Epidermal melanocyte (primary cell): ENCODE measurements at regions not wholly inside any gene's neighbourhood (a gene's known extent, or its start where the extent isn't known, plus 50 kb on each side); places are given as distances from the start of the nearest gene placed in this dataset.
"Not testable (repeated sequence)": the region's sequence is repeated elsewhere in the genome, so short reads cannot be mapped to it uniquely, and the experiment has no call there.

Experiments used
- DNase-seq: peaks from one replicate; pipeline ENCODE4 v3.0.0; 2011; ENCODE audit warnings: low spot score; ENCODE audit not compliant: insufficient read length

- DNase-seq = no peak
These were observed 488.7 kb upstream of the MEF2C start for GRCh38 chr5:89371646-89372045.

GRCh38 chr5:89359046-89359445, 476.1 kb upstream of the MEF2C start:
- DNase-seq = no peak

DNA sequence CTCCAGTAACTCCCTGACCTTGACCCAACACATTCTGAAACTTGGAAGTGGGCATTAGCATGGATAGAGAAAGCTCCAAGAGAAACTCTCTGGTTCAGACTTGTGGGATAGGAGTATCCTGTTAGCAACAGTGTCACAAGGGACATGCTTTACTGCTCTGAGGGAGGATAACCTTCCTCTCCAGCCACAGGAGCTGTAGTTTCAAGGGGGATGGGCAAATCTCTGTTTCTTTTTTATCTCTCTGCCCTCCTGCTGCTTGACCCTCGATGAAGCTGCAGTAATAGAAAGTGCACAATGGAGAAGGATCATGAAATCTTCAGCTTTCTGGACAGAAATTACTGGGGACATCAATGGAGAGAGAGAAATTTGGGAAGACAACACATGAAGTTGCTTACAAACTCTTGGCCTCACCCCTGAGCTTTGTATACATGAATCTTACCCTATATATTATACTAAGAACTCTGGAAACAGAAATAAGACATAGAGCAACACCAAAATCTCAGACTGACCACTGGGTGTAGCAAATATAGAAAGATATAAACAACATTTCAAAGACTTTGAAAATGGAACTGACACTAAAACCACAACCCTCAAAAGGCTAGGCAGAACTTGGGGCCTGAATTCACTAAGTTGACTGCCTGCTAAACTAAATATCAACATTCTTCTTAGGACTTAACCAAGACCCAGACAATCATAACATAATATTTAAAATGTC, 471.0 kb upstream of the MEF2C start:
- no peak for DNase-seq

DNA sequence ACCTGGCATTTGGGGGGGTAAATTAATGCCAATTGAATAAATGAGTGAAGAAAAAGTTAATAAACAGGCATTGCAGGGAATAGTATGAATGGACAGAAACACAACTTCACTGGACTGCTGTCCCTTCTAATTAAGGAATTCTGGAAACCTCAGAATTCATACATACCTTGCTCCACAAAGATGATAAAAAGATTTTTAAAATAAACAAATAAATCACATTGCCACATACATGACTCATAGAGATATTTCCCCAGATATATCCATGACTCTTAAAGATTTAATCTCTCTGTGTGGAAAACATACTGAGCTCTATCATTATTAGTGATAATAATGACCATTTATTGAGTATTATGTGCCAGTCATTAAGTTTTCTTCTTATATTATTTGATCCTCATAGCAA, 469.0 kb upstream of the MEF2C start:
- DNase-seq = no peak

GRCh38 chr5:89351222-89351621, 468.2 kb upstream of the MEF2C start:
- DNase-seq = no peak

DNA sequence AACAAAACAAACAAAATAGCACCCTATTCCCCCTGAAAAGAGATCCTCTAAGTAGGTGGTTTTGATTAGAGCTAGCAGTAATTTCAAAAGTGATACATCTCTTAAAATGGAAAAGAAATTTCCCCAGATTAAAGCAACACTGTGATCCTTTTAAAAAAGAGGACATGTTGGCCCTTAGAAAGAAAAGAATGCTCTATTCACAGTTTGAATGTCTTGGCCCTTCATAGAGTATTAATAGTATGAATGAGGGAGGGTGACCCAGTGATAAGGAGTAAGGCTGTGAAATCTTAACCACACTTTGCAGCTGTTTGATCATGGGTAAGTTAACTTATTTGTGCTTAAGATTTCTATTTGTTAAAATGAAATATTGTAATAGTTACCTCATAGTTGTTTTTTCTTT, 467.7 kb upstream of the MEF2C start:
- no peak for DNase-seq

DNA sequence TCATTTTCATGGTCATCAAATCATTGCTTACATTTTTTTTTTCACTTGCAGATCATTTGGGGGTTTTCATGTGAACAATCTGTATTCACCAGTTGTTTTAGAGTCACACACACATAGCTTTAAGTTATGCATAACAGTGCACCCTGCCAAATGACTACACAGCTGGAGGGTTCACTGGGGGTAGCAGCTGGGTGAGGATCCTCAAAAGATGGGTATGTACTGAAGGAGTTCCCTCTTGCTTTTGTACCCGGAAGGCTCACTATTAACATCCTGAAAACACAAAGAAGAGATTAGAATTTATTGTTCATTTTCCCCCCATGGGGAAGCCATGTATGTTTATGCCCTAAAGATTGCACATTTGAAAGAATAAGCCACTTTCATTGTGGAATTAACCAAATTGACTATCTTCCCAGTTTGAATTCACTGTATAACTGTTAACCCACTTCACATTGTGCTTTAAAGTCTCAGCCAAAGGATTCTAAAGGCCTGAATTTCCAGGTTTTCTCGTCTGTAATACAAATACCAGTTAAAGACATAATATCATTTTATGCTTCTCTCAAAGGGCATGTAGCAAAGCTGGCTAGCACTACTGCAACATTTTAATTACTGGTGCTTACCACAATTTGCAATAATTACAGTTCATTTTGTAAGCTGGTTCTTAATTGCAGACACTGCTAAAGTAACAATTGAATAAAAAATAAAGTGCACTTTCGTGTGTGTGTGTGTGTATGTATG, 466.4 kb upstream of the MEF2C start:
- no peak for DNase-seq

DNA sequence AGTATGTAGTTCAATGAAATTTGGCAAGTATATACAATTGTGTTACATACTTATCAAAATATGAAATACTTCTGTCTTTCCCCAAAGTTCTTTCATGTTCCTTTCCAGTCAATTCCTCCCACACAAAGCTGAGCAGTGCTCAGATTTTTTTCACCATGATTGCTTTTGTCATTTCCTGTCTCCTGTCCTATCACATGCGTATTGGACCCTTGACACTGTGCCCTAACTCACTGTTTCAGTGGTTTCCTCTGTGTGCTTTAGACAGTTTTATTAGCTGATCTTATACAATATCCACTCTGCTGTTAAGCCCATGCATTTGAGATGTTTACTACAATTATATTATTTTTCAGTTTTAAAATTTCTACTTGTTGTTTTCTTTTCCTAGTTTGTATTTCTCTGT, 463.6 kb upstream of the MEF2C start:
- DNase-seq = no peak

- no peak for DNase-seq
These were observed 460.7 kb upstream of the MEF2C start for GRCh38 chr5:89343666-89344065.

DNA sequence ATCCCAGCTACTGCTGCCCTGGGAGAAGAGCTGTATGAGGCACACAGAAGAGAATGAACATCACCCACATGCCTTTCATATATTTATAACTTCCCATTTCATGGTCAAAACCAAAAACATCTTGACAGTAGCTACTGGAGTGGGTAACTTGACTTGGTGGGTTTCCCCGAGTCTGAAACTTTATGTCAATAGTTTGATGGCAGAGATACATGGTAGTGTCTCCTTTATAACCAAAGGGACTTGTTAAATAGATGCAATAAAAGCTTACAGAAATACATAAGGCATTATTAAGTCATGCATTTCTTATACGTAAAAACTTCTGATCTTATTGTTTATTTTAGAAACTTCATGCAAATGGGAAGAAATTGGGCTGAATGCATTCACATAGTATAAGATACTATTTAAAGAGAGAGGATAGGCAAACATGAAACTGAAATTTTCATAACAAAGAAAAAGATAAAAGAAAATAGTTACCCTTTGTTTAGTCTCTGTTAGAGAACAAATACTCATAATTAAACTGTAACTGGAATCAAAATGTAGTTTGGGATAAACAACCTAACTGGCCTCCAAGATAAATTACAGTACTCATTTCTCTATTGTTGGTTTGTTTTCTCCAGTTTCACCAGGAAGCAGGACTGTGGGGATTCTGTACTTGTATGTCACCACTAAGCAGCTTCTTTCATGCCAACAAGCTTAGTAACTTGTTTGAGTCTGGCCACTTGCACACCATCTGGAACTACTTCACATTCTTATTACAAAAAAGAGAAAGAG, 459.3 kb upstream of the MEF2C start:
- no peak for DNase-seq

GRCh38 chr5:89338935-89339334, 456.0 kb upstream of the MEF2C start:
- peak; percentile 30 for DNase-seq

GRCh38 chr5:89336111-89336510, 453.1 kb upstream of the MEF2C start:
- DNase-seq = no peak

DNA sequence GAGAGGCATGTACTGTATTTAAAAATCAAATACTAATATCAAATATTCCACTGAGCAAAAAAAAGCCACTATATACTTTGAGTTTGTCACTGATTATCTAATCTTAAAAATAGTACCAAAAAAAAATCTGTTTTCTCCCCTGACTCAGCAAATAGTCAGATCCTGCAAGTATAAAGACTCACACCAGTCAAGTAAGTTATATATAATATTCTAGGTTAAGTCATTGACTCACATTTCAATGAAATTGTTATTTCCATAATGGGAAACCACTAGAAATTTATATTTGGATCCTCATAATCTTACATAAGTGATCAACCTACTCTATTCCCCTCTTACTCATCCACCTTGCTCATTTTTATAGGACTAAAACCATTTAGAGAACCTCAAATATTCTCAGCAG, 447.2 kb upstream of the MEF2C start:
- DNase-seq = no peak

DNA sequence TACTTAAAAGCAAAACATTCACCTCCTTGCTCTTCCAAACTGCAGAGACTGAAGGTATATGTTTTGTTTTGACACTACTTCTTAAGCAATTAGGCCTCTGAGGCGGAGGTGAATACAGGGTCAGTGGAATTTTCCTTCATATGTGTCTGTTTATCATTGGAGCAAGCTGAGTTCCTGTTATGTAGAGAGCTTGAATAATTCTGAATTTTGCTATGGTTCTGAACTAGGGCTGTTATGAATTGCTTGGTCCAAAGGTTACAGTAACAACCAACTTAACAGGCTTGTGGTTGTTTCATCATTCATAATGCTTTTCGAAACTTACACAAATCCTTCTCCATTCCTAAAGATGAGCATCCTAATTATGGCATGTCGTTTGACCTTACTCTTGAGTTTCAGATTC, 444.6 kb upstream of the MEF2C start:
- no peak for DNase-seq

- no peak for DNase-seq
These were observed 442.0 kb upstream of the MEF2C start for GRCh38 chr5:89324990-89325389.

DNA sequence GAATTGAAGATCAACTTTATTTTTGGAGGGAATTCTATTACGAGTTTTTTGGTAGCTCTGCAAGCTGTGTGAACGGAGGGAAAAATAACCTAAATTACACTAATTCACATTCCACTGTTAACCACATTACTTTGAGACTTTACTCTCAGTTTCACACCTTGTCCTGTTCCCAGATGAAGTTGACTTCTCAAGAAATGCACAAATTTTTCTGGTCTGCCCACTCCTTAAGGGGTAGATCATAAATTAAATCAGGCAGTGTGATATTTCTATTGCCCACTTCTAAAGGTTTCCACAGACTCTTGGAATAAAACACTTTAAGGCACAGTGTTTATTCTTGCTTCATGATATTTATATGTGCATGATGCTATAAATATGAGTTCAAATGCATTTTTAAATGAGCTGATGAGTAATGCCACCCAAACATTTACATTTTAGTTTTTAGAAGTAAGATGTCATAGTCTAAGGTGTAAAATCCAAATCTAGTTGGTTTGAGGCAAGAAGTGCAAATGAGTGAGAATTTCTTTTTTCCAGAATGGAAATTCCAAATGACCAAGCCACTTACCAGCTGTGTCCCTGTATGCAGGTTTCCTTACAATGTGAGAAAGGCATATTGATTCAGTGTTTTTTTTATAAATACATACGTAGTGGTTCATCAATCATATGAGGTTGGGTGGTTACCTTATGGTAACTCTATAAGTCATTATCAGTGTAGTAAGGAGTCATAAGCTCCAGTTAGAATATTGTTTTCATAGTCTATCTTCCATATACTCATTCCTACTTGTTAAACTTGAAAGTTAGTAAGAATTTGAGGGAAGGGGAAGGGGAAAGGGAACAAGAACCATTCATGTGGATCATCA, 437.7 kb upstream of the MEF2C start:
- no peak for DNase-seq

DNA sequence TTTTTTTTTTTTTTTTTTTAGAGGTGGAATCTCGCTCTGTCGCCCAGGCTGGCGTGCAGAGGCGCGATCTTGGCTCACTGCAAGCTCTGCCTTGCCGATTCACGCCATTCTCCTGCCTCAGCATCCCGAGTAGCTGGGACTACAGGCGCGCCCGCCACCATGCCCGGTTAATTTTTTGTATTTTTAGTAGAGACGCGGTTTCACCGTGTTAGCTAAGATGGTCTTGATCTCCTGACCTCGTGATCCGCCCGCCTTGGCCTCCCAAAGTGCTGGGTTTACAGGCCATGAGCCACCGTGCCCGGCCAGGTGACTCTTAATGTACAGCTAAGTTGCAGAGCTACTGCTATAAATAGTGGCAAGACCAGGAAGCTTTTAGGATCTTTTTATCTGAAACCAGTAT, 434.9 kb upstream of the MEF2C start:
- DNase-seq = not testable (repeated sequence)

DNA sequence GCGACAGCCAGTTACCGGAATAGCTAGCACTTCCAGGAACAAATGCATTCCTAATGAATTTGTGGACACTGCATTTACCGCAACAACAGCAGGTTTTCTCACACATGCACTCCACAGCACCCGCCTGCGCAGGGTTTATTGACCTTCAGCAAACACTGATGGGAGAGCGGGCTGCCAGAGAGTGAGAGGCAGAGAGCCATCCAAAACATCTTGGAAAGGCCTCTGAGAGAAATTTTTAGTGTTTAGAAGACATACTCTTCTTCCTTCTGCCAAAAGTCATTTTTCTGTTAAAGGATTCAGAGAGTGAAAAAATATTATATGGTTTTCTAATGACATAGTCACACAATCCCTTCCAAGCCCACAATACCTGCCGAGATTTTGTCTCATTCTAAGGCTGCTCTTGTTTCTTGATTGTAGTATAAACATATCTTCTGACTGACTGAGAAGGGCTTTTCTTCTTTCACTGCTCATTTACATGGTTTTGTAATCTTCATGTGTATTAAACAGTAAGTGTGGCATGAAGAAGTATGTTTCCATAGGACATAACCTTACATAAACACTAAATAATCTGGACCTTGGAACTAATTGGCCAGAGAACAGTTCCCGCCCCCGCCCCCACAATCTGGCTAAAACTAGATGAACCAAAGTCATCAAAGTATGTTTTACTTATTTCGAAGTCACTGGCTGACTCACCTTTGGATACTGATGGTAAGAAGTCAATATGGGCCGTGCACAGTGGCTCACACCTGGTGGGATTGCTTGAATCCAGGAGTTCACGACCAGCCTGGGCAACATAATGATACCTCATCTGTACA, 432.5 kb upstream of the MEF2C start:
- DNase-seq = no peak

GRCh38 chr5:89313804-89314588, 431.0 kb upstream of the MEF2C start:
- no peak for DNase-seq

- no peak for DNase-seq
These were observed 430.1 kb upstream of the MEF2C start for GRCh38 chr5:89313044-89313443.
